ENCODE measurements at regions not wholly inside any gene's neighbourhood (a gene's known extent, or its start where the extent isn't known, plus 50 kb on each side); places are given as distances from the start of the nearest gene placed in this dataset.

- TF ChIP-seq POLR2A (IDR thresholded peaks at IDR 0.05; ENCODE audit: low read depth) = no peak
- TF ChIP-seq, protein P1, sequence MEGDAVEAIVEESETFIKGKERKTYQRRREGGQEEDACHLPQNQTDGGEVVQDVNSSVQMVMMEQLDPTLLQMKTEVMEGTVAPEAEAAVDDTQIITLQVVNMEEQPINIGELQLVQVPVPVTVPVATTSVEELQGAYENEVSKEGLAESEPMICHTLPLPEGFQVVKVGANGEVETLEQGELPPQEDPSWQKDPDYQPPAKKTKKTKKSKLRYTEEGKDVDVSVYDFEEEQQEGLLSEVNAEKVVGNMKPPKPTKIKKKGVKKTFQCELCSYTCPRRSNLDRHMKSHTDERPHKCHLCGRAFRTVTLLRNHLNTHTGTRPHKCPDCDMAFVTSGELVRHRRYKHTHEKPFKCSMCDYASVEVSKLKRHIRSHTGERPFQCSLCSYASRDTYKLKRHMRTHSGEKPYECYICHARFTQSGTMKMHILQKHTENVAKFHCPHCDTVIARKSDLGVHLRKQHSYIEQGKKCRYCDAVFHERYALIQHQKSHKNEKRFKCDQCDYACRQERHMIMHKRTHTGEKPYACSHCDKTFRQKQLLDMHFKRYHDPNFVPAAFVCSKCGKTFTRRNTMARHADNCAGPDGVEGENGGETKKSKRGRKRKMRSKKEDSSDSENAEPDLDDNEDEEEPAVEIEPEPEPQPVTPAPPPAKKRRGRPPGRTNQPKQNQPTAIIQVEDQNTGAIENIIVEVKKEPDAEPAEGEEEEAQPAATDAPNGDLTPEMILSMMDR (IDR thresholded peaks at IDR 0.05) = no peak
- TF ChIP-seq EP300 (IDR thresholded peaks at IDR 0.05) = no peak
- TF ChIP-seq POLR2AphosphoS5 (IDR thresholded peaks at IDR 0.05) = no peak
Observed at GRCh38 chr5:28927559-28928326, 1889.4 kb upstream of the CDH9 start.
